GM20431 (cell line): ENCODE measurements at regions not wholly inside any gene's neighbourhood (a gene's known extent, or its start where the extent isn't known, plus 50 kb on each side); places are given as distances from the start of the nearest gene placed in this dataset.

Source experiments
- in situ Hi-C: fragments of 300-500 bp; cut with MseI, MboI; formaldehyde crosslinking; loops from one replicate; pipeline ENCODE4 v1.15.0; 2020; ENCODE audit warnings: low sequenced_read_pairs; ENCODE audit not compliant: unreplicated experiment

DNA sequence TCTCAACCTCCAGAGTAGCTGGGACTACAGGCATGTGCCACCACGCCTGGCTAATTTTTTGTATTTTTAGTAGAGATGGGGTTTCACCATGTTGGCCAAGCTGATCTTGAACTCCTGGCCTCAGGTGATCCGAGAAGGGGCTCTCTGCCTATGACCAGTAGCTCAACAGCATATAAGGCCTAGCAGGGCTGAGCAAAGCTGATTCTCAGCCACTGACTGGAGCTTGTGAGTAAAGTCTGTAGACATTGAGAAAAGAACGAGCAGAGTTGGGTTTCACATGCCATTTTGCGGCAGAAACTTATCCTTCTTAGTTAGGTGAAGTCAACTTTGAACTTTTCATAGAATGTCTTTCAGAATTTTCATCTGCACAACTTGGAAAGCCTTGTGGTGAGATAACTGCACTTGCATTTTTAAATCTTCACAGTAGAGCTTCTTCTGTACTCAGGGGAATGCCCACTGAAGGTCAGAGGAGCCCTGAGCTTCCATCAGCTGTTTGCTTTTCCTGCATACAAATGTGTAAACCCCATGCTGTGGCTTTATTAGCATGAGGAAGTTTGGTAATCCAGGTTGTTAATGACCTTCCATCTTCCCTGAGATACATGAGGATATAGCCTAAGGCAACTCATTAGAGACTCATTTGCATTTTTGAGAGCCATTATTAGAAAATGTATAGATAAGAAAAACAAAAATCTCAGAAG lies 602.4 kb downstream of the METTL4 start:
- in situ Hi-C loops: no loop called here

DNA sequence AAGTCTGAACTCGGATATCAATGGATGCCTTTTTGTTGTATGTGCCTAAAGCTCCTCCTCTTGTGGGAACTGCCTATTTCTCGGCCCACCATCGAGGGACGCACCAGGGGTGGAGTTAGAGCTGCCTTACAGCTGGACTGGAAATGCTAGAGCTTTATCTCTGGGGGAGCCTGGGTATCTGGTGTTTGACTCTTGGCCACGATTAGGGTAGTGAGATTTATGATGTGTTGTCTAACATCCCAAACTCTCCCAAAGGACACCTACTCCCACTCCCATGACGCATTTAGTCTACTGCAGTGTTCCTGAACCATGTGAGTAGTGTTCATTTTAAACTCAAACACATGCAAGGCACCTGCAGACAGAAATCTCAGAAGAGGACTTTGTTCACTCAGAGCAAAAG lies 594.8 kb downstream of the METTL4 start:
- in situ Hi-C loops: no loop called here

DNA sequence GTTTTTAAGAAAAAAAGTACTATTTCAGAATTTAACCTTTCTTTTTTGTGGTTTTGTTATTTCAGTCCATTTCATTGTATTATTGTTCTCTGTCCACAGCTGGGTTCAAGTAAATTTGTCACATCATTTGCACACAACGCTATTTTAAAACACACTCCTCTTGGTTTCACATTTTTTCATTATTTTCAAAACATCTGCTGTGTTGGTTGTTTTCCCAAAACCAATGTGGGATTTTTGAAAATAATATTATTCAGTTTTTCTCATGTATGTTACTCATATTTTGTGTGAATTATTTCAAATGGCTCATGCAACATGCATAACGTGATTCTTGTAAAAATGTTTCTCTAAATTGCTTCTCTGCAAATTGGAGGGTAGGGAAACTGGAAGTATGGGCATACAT lies 589.2 kb downstream of the METTL4 start:
- in situ Hi-C loops: no loop called here

DNA sequence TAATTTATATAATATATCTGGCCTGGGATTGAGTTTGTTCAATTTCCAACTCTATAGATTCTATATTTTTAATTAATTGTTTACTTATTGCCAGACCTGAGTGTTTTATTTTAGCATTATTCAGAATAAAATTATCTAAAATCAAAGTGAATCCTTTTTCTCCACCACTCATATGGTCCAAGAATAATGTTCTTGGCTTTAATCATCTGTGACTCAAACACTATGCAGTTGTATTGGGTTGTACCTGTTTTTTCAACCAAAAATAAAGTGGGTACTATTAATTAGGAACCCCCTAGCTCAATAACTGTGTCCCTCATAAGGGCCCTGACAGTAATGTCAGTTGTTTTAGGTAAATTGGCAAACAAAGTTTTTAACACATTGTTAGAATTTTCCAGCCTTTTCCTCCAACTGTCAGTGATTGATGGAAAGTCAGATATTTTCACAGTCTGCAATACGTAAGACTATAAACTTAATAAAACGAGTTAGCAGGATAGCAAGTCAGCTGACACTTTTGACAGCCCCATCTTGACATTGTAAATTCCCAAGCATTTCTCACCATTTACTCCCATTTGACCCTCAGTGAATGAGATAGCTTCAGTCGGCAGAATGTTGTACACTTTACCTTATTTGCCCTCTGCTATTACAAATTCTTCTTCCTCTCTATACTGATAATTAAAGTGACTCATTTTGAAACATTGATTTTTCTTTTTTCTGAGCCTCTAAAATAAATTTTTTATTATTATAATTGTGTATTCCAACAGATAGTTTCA lies 587.4 kb downstream of the METTL4 start:
- in situ Hi-C loops: no loop called here

DNA sequence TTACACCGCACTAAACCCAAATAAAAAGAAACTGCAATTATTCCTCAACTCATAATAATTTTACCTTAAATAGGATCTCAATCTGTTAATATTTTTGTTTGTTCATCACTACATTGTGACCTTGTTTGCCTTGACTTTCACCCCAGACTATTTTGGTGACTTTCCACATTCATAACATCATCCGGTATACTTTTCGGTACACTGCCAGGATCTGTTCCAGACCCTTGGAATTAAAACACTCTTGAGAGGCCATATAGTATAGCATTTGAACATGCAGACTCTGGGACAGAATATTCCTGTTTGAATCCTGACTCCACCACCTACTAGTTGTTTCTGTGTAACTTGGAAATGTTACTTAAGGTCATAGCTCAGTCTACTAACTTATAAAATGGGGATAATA lies 577.4 kb downstream of the METTL4 start:
- in situ Hi-C loops: no loop called here

DNA sequence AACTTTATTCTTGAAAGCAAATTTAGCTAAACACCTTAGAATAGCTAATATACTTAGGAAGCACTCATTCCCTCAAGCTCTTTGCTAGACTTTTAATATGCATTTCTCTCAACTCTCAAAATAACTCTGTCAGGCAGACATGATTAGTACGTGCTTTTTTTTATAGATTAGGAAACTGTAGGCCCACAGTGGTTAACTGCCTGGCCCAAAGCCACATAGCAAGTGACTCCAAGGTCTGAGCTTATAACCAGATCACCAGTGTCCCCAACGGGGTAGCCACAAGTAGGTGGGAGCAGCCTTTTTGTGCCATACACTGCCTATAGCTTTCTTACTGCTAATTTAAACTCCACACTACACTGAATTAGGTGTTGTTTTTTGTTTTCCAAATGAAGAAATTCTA lies 576.8 kb downstream of the METTL4 start:
- in situ Hi-C loops: no loop called here

DNA sequence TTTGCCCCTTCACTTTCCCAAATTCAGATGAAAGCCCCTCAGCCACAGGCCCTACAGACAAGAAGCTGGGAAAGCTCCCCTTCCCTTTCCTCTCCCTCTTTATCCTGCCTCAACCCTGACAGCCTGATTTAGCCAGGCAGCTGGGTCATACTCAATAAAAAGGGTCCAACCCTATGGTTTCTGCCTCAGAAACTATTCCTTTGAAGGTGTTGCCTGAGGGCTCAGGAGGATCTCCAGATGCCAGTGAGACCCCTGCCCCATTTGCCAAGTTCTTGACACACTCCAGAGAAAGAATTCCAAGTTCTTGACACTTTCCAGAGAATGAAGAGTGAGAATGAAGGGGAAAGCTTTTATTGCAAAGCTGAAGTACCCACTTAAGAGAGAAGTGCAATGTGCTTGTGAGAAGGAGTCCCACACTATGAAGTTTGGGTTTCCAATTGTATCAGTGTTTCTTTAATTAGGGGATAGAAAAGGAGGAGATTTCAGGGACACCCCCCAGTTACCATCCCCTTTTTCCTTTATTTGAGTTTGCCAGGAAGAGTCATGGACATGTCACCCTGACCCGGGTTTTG lies 576.2 kb downstream of the METTL4 start:
- in situ Hi-C loops: no loop called here

- in situ Hi-C loops: no loop called here
These were observed 573.2 kb downstream of the METTL4 start for GRCh38 chr18:1998121-1998520.

GRCh38 chr18:1999387-1999786 lies 571.9 kb downstream of the METTL4 start:
- in situ Hi-C loops: no loop called here

DNA sequence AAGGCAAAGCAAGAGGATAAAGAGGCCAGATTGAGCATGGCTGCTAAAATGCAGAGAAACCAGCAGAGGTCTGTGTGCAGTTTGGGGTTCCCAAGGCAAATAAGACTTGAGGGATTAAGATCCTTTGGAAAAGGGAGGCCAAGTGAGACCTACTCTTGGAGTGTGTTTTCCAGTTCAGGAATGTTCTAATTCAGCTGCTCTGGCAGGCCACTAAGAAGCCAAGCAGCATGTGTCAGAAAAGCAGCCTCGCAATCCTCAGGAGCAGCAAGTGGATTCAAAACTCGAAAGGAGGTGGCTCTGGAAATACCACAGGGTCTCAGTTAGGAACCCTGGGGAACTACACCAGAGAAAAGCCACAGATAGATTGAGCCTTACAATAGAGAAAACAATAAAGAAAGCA lies 569.2 kb downstream of the METTL4 start:
- in situ Hi-C loops: no loop called here

DNA sequence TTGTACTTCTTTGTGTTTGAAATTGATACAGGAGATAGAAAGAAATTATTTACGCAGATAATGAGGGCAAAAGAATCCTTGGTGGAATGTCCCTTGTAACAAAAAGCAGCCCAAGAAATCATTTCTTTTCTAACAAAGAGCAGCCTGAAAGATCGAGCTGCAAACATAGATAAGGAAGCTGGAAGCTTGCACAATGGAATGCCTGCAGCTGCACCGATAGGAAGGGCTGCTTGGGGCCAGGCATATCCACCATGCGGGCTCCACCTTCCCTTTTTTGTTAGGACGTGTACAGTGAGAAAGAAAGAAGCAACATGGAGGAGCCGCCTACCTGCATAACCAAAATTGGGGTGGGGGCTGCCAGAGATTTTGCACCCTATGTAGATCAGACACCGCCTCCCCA lies 568.7 kb downstream of the METTL4 start:
- in situ Hi-C loops: no loop called here

DNA sequence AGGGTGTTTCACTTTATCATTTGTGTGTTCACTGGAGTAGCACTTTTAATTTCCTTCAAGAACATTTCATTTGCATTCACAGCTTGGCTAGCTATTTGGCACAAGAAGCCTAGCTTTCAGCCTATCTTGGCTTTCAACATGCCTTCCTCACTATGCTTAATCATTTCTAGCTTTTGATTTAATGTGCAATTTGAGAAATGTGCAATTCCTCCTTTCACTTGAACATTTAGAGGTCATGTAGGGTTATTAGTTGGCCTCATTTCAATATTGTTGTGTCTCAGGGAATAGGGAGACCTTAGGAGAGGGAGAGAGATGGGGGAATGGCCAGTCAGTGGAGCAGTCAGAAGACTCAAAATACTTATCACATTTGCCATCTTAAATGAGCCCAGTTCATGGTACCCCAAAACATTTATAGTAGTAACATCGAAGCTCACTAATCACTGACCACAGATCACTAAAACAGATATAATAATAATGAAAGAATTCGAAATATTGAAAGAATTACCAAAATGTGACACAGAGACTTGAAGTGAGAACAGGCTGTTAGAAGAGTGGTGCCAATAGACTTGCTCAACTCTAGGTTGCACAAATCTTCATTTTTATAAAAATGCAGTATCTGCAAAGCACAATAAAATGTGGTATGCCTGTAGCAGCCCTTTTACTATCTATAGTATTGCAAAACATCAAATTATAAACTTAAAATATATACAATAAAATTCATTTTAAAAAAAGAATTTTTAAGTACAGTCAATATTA lies 561.2 kb downstream of the METTL4 start:
- in situ Hi-C loops: no loop called here

- in situ Hi-C loops: no loop called here
These were observed 544.3 kb downstream of the METTL4 start for GRCh38 chr18:2027016-2027415.

DNA sequence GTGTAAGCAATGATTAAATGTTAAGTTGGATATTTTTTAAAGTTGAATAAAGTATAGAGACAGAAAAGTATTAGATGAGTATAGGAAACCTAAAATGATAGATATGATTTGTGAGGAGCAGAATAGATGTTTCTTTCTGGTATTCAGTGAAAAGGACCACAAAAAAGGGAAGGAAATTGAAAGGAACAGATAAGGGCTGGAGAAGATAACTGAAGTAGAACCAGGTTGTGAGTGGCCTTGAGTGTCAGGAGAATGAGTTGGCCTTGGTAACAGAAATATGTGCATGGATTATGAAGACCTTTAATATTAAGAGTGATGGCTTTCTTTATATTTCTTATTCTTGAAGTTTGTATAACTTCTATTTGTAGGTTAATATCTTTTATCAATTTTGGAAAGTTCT lies 543.5 kb downstream of the METTL4 start:
- in situ Hi-C loops: no loop called here

DNA sequence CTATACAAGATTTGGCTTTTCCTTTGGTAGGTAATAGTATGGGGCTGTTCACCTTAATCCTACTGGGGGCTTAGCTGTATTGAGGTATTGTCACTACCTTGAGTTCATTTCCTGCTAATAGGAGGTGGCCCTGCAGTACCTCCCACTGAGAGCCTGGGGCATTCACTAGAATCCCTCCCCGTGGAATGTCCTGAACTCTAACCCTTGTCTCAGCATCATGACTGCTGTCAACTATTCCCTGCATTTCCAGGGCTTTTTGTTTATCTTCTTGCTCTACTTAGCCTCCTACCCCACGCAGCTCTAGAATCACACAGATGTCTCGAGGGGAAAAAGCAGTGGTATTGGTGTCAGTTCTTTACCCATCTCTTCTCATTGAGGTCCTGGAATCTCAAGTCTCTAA lies 542.3 kb downstream of the METTL4 start:
- in situ Hi-C loops: no loop called here

DNA sequence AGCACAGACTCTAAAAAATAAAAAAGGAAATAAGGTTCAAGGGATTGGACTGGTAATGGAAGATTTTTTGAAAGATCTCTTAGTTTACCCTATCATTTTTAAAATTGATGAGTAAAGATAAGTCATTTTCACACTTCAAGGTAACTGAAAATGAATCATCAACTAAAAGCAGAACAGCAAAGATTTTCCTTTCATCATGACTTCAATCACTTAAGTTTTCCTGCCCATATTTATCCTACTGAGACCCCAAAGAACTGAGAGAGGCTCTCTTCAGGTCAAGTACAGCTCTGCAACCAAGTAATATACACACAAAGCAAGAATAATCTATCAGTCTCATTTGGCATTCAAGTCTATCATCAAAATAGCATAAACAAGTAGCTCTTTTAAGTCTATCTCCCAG lies 540.7 kb downstream of the METTL4 start:
- in situ Hi-C loops: no loop called here

- in situ Hi-C loops: no loop called here
These were observed 539.3 kb downstream of the METTL4 start for GRCh38 chr18:2032036-2032435.

DNA sequence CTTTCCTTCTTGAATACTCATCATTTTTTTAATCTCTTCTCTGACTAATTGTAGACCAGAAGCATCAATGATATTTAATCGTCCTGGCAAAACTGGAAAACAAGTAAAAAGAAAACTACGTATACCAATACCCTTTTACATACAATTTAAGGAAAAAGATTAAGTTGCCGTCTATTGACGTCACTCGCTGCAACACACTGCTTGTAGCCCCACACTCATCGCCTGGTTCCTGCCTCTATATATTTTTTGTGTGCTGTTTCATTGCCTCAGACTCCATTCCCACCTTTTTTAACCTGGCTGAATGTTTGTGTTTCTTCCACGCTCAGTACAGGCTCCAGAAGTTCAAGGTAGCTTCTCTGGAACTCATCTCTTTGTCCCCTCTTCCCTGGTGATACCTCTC lies 536.2 kb downstream of the METTL4 start:
- in situ Hi-C loops: no loop called here

DNA sequence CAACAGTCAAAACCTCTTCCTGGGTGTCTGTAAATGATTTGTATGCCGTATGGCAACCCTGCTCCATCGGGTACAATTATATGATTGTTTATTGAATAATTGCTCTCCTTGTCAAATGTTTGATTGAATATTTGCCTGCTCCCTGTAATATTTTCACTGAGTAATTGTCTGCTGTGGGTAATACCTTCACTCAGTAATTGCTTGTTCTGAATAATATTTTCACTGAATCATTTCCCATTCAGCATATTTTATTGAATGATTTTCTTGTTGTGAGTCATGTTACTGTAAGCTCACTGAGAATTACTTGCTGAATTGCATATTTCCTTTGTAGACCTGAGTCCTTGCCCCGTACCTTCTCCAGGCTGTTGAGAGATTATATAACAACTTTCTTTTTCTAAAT lies 535.2 kb downstream of the METTL4 start:
- in situ Hi-C loops: no loop called here

GRCh38 chr18:2040279-2040678 lies 531.0 kb downstream of the METTL4 start:
- in situ Hi-C loops: no loop called here

GRCh38 chr18:2049986-2050385 lies 521.3 kb downstream of the METTL4 start:
- in situ Hi-C loops: no loop called here
